ENCODE measurements at regions not wholly inside any gene's neighbourhood (a gene's known extent, or its start where the extent isn't known, plus 50 kb on each side); places are given as distances from the start of the nearest gene placed in this dataset.

- TF ChIP-seq, protein P1, sequence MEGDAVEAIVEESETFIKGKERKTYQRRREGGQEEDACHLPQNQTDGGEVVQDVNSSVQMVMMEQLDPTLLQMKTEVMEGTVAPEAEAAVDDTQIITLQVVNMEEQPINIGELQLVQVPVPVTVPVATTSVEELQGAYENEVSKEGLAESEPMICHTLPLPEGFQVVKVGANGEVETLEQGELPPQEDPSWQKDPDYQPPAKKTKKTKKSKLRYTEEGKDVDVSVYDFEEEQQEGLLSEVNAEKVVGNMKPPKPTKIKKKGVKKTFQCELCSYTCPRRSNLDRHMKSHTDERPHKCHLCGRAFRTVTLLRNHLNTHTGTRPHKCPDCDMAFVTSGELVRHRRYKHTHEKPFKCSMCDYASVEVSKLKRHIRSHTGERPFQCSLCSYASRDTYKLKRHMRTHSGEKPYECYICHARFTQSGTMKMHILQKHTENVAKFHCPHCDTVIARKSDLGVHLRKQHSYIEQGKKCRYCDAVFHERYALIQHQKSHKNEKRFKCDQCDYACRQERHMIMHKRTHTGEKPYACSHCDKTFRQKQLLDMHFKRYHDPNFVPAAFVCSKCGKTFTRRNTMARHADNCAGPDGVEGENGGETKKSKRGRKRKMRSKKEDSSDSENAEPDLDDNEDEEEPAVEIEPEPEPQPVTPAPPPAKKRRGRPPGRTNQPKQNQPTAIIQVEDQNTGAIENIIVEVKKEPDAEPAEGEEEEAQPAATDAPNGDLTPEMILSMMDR (IDR thresholded peaks at IDR 0.05; ENCODE audit: low read depth, low read length), result no peak
- no peak for TF ChIP-seq EZH2phosphoT487 (IDR thresholded peaks at IDR 0.05; ENCODE audit: low read depth)
Observed at GRCh38 chr20:6657904-6658303, 109.6 kb upstream of the BMP2 start.
